ENCODE measurements at regions not wholly inside any gene's neighbourhood (a gene's known extent, or its start where the extent isn't known, plus 50 kb on each side); places are given as distances from the start of the nearest gene placed in this dataset.

- Histone ChIP-seq H3K36me3 (ENCODE audit: insufficient read depth, low read length) (no peaks in the 10 kb centered on the region), H3K79me2 (ENCODE audit: insufficient read depth, low read length) (no peaks in the 10 kb centered on the region), H4K20me1 (ENCODE audit: insufficient read depth, low read length) (no peaks in the 10 kb centered on the region), H3K4me3 (ENCODE audit: insufficient read depth, low read length) (no peak overlapping the region), H3K4me2 (ENCODE audit: insufficient read depth, low read length) (no peak overlapping the region), H2AFZ (ENCODE audit: low read length) (no peak overlapping the region), H3K4me1 (ENCODE audit: insufficient read depth, low read length) (no peaks in the 10 kb centered on the region), H3K27ac (ENCODE audit: low read depth, low read length) (no peak overlapping the region), H3K9me3 (ENCODE audit: low read depth, low read length) (no peaks in the 10 kb centered on the region), H3K27me3 (ENCODE audit: insufficient read depth, low read length) (no peaks in the 10 kb centered on the region)
- TF ChIP-seq CTCF (IDR thresholded peaks at IDR 0.05; ENCODE audit: extremely low read depth, low read depth, low read length): no peak
- no peak for DNase-seq (ENCODE audit: insufficient read length, low spot score, missing footprints)
These were observed 126.3 kb upstream of the EMCN start for GRCh38 chr4:100644150-100644549.

- no peak overlapping the region for H3K27ac ChIP-seq (ENCODE audit: low read depth, low read length)
- TF ChIP-seq CTCF (IDR thresholded peaks at IDR 0.05; ENCODE audit: extremely low read depth, low read depth, low read length): no peak
- no peaks in the 10 kb centered on the region for H3K27me3 ChIP-seq (ENCODE audit: insufficient read depth, low read length)
- H4K20me1 ChIP-seq (ENCODE audit: insufficient read depth, low read length): no peaks in the 10 kb centered on the region
- no peaks in the 10 kb centered on the region for H3K9me3 ChIP-seq (ENCODE audit: low read depth, low read length)
- DNase-seq (ENCODE audit: insufficient read length, low spot score, missing footprints): no peak
- H3K4me2 ChIP-seq (ENCODE audit: insufficient read depth, low read length): no peak overlapping the region
- H3K36me3 ChIP-seq (ENCODE audit: insufficient read depth, low read length): no peaks in the 10 kb centered on the region
- H3K79me2 ChIP-seq (ENCODE audit: insufficient read depth, low read length): no peaks in the 10 kb centered on the region
- H3K4me1 ChIP-seq (ENCODE audit: insufficient read depth, low read length): no peaks in the 10 kb centered on the region
- no peak overlapping the region for H3K4me3 ChIP-seq (ENCODE audit: insufficient read depth, low read length)
- no peak overlapping the region for H2AFZ ChIP-seq (ENCODE audit: low read length)
These were observed 123.5 kb upstream of the EMCN start for GRCh38 chr4:100641336-100641735.

- H2AFZ ChIP-seq (ENCODE audit: low read length): no peak overlapping the region
- TF ChIP-seq CTCF (IDR thresholded peaks at IDR 0.05; ENCODE audit: extremely low read depth, low read depth, low read length): no peak
- no peaks in the 10 kb centered on the region for H3K36me3 ChIP-seq (ENCODE audit: insufficient read depth, low read length)
- H3K27me3 ChIP-seq (ENCODE audit: insufficient read depth, low read length): no peaks in the 10 kb centered on the region
- H3K4me1 ChIP-seq (ENCODE audit: insufficient read depth, low read length): no peaks in the 10 kb centered on the region
- H3K27ac ChIP-seq (ENCODE audit: low read depth, low read length): no peak overlapping the region
- no peak overlapping the region for H3K4me2 ChIP-seq (ENCODE audit: insufficient read depth, low read length)
- no peaks in the 10 kb centered on the region for H3K79me2 ChIP-seq (ENCODE audit: insufficient read depth, low read length)
- no peak for DNase-seq (ENCODE audit: insufficient read length, low spot score, missing footprints)
- H3K4me3 ChIP-seq (ENCODE audit: insufficient read depth, low read length): no peak overlapping the region
- H3K9me3 ChIP-seq (ENCODE audit: low read depth, low read length): peaks cover 3% of the 10 kb centered on the region
- no peaks in the 10 kb centered on the region for H4K20me1 ChIP-seq (ENCODE audit: insufficient read depth, low read length)
These were observed 118.1 kb upstream of the EMCN start for GRCh38 chr4:100635899-100636298.

GRCh38 chr4:100633269-100633668, 115.4 kb upstream of the EMCN start:
- Histone ChIP-seq H3K4me1 (ENCODE audit: insufficient read depth, low read length) (no peaks in the 10 kb centered on the region), H3K4me3 (ENCODE audit: insufficient read depth, low read length) (no peak overlapping the region), H3K27ac (ENCODE audit: low read depth, low read length) (no peak overlapping the region), H2AFZ (ENCODE audit: low read length) (no peak overlapping the region), H3K9me3 (ENCODE audit: low read depth, low read length) (peaks cover 3% of the 10 kb centered on the region), H4K20me1 (ENCODE audit: insufficient read depth, low read length) (no peaks in the 10 kb centered on the region), H3K4me2 (ENCODE audit: insufficient read depth, low read length) (no peak overlapping the region), H3K27me3 (ENCODE audit: insufficient read depth, low read length) (no peaks in the 10 kb centered on the region), H3K36me3 (ENCODE audit: insufficient read depth, low read length) (no peaks in the 10 kb centered on the region), H3K79me2 (ENCODE audit: insufficient read depth, low read length) (no peaks in the 10 kb centered on the region)
- no peak for DNase-seq (ENCODE audit: insufficient read length, low spot score, missing footprints)
- no peak for TF ChIP-seq CTCF (IDR thresholded peaks at IDR 0.05; ENCODE audit: extremely low read depth, low read depth, low read length)

Data from osteoblast (primary cell).